ENCODE measurements at regions not wholly inside any gene's neighbourhood (a gene's known extent, or its start where the extent isn't known, plus 50 kb on each side); places are given as distances from the start of the nearest gene placed in this dataset.
"Not testable (repeated sequence)": the region's sequence is repeated elsewhere in the genome, so short reads cannot be mapped to it uniquely, and the experiment has no call there.

DNA sequence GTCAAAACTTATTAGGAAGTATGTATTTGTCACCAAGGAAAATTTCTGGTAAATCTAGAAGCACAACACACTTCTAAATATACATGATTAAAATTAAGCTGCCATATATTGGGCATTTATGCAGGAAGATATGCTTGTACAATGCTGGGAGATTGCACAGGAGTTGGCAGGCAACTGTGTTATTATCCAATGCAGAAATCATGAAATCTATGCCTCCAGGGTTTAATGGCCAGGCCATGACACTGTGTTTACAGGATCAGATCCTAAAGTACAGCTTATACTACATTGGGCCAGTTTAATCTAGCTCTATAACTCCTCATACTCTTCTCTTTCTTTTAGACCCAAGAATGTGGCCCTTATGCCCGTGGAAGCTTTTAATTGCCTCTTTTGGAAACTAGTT is 391.4 kb upstream of the DPH6 start:
- DNase-seq, result no peak

GRCh38 chr15:35944945-35945585 is 399.1 kb upstream of the DPH6 start:
- DNase-seq, result no peak

DNA sequence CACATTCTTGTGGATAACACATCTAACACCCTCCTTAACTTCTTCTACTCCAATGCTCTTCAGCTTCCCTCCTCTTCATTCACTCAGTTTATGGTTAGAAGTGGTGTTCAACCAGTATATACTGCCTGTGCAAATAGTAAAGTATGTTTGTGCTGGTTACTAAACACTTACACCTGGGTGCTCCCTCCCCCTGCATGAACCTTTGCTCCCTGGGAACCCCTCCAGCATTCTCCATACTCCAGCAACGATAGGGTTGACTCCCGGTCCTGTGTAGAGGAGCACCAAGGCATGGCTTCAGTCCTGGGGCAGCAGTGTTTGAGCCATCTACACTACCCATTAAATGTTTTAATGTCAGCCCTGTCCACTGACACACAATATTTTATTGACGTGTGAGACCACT is 407.5 kb upstream of the DPH6 start:
- no peak for DNase-seq

DNA sequence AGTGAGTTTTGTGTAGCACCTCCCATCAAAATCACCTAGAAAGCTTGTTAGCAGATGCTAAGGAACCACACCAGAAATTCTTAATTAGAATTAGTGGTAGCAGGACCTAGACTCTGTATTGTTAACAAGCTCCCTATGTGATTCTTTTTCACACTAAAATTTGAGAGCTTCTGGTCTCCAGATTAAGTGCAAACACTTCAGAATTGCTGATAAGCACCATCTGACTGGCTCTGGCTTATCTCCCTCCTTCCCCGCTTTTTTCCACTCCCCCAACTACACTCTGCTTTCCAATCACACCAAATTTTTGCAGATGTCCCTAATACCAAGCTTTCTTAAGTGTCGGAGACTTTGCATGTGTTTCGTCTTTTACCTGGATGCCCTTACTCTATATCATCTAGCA is 410.1 kb upstream of the DPH6 start:
- no peak for DNase-seq

DNA sequence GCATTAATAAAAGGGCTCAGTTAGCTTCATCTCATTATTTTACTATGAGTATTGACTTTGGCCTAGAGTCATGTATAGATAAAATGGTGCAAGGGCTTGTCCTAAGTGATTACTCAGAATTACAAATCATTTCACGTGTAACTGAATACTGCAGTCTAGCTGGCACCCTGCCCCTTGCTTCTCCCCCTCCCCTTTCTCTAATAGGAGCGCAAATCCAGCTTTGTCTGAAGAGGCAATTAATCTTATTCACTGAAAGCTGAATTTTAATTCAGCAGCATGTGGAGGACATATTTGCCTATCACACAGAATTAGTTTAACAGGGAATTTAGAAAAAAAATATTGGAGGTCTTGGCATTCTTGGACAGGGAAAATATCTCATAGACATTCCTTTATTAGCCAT is 412.1 kb upstream of the DPH6 start:
- DNase-seq, result no peak

DNA sequence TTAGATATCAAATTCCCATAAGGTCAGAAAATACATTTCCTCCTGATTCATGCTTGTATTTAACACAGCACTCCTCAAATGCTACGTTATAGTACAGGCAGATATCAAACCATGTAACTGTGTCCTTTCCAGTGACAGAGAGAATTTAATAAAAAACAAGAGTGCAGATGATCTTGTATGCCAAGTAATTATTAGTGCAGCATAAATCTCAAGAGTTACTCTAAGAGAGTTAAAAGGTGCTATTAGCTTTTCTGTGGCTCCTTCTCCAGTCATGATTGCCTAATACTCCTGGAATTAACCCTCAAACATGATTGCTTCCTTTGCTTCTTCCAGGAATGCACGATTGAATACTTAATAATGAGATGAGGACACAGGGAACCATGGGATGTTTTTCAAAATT is 413.0 kb upstream of the DPH6 start:
- no peak for DNase-seq

DNA sequence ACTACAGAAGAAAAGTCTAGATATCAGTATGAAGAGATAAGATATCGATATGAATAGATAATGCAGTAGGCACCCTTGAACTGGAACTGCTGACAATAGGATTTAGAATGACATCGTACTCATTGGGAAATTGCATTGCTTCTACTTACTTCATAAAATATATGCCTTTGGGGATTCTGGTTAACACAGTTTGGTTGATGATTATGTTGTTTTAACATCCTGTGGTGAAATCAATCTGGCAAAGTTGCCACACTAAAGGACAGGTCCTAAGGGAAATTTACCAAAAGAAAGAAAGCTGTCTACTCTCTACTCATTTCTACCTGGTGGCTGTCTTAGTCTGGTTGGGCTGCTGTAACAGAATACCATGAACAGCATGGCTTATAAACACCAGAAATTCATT is 417.4 kb upstream of the DPH6 start:
- DNase-seq, result no peak

GRCh38 chr15:35966781-35967180 is 420.8 kb upstream of the DPH6 start:
- no peak for DNase-seq

DNA sequence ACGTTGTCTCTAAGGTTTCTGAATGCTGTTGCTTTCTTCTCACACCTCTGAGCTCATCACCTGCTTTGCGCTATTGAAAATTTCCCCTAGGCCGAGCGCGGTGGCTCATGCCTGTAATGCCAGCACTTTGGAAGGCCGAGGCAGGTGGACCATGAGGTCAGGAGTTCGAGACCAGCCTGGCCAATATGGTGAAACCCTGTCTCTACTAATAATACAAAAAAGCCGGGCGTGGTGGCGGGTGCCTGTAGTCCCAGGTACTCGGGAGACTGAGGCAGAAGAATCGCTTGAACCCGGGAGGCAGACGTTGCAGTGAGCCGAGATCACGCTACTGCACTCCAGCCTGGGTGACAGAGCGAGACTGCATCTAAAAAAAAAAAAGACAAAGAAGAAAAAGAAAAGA is 422.0 kb upstream of the DPH6 start:
- DNase-seq, result not testable (repeated sequence)

- DNase-seq, result no peak
These were observed 427.1 kb upstream of the DPH6 start for GRCh38 chr15:35973029-35973428.

GRCh38 chr15:35974052-35974451 is 428.1 kb upstream of the DPH6 start:
- DNase-seq, result no peak

DNA sequence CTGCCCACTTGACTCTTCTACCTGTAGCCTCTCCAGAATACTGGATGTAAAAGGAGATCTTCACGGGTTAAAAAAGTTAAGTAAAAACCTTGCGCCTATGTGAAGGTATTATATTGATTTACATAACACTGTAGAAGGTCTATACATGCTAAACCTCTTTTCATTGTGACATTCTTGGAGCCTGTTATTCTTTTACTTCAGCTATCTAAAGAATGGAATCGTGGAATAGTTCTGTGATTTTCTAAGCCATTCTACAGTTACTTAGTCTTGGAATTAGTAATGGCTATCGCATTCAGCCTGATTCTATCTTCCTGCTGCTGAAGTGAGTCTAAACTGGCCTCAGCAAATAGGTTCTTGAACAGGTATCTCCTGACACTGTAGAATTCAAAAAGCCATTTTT is 430.0 kb upstream of the DPH6 start:
- no peak for DNase-seq

GRCh38 chr15:35979608-35980007 is 433.6 kb upstream of the DPH6 start:
- no peak for DNase-seq

- DNase-seq, result no peak
These were observed 434.8 kb upstream of the DPH6 start for GRCh38 chr15:35980719-35981118.

- DNase-seq, result no peak
These were observed 440.3 kb upstream of the DPH6 start for GRCh38 chr15:35986191-35986721.

DNA sequence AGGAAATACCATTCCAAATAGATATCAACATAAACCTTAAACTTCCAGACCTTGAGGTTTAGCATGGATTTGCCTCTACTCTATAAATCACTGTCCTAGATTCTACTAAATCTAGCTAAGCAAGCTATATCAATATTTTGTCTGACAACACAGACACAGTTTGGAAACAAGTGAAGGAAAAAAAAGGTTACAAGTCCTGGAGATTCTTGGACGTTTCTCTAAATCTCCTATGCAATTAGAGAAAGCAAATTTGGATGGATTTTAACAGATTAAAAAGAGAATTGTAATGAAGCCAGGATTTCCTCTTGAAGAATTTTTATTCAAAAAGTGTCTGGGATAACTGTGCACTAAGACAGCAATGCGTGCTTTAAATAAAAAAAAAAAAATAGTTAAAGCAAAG is 441.1 kb upstream of the DPH6 start:
- no peak for DNase-seq

DNA sequence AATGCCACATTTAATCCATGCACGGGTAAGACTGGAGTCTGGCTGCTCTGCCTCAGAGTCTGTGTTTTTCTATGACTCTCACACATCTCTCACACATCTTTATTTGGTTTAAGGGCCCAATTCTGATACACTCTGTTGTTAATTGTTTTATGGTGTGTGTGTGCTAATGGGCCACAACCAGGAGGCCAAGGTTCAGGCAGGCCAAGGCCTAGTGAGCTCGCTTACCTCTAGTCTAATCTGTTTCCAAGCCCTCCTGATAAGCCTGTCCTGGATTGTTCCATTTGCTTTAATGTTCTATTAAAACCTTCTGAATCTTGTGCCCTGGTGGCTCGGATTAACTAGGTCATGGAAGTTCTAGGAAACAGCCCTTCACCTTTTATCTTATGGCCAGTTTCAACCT is 445.4 kb upstream of the DPH6 start:
- DNase-seq, result no peak

DNA sequence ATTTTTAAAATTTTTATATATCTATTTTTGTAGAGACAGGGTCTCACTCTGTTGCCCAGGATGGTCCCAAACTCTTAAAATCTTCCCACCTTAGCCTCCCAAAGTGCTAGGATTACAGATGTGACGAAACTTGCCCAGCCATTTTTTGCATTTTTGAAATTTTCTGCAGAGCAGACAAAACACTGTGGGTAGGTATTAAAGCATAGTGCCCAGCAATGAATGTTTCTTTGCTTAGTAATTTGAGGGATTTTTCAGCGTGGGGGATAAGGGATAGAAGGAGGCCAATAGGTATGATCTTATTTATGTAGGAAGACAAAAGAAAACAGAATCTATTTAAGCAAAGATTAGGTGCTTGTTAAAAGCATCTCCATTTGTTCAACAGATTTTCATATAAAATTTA is 446.8 kb upstream of the DPH6 start:
- DNase-seq, result no peak

DNA sequence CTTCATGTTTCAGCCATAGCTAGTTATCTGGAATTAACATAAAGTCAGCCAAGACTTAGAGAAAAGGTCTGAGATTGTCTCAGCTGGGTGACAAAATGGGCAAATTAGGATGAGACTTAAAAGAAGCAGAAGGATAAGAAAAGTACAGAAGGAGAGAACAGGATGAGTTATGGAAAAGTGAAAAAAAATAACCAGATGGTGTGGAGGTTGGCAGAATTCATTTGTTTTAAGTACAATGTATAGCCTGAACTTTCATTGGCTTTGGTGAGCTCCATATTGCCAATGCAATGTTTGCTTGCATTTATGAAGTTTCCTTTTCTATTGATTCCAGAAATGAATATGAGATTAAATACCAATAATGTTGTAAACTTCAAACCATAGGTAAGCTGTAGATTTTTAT is 447.2 kb upstream of the DPH6 start:
- no peak for DNase-seq

GRCh38 chr15:35994876-35995275 is 448.9 kb upstream of the DPH6 start:
- no peak for DNase-seq

- DNase-seq, result no peak
These were observed 453.0 kb upstream of the DPH6 start for GRCh38 chr15:35998663-35999602.

DNA sequence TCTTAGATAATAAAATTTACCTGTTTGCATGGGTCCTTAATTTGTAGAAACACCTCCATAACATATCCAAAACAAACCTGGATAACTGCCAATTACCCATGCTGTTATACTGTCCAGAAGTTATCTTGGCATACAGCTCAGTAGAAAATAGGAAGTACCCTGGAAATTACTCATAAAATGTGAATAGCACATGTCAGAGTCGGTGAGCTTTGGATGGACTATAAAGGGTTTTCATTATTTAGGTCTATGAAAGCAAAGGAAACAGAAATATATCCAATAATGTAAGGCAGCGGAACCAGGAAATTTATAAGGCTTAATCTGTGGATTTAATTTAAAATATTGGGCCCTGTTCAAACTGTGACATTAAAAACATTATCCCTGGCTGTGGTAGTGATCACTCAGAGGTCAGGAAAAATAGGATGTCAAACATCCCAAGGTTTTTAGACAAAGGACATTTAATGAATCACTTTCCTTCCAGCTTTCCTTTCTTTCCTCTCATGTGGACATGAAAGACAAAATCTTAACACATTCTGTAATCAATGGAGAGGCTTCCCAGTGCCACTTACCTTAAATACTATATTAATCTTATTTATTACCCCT is 459.0 kb upstream of the DPH6 start:
- no peak for DNase-seq

- no peak for DNase-seq
These were observed 459.6 kb upstream of the DPH6 start for GRCh38 chr15:36005542-36005941.

- DNase-seq, result no peak
These were observed 461.7 kb upstream of the DPH6 start for GRCh38 chr15:36007699-36008098.
